ENCODE measurements at regions not wholly inside any gene's neighbourhood (a gene's known extent, or its start where the extent isn't known, plus 50 kb on each side); places are given as distances from the start of the nearest gene placed in this dataset.

- TF ChIP-seq, protein P1, sequence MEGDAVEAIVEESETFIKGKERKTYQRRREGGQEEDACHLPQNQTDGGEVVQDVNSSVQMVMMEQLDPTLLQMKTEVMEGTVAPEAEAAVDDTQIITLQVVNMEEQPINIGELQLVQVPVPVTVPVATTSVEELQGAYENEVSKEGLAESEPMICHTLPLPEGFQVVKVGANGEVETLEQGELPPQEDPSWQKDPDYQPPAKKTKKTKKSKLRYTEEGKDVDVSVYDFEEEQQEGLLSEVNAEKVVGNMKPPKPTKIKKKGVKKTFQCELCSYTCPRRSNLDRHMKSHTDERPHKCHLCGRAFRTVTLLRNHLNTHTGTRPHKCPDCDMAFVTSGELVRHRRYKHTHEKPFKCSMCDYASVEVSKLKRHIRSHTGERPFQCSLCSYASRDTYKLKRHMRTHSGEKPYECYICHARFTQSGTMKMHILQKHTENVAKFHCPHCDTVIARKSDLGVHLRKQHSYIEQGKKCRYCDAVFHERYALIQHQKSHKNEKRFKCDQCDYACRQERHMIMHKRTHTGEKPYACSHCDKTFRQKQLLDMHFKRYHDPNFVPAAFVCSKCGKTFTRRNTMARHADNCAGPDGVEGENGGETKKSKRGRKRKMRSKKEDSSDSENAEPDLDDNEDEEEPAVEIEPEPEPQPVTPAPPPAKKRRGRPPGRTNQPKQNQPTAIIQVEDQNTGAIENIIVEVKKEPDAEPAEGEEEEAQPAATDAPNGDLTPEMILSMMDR (conservative IDR thresholded peaks at IDR 0.05 in 1 of 2, IDR thresholded peaks at IDR 0.05 in 1 of 2; ENCODE audit: low read depth in 1 of 2, low read length in 2 of 2): no peak
- TF ChIP-seq EZH2 (IDR thresholded peaks at IDR 0.05; ENCODE audit: low read length, missing control alignments): no peak
These were observed 115.7 kb upstream of the LRATD1 start for GRCh38 chr2:14516844-14517243.
